Liver (tissue), 8 donors: ENCODE measurements at regions not wholly inside any gene's neighbourhood (a gene's known extent, or its start where the extent isn't known, plus 50 kb on each side); places are given as distances from the start of the nearest gene placed in this dataset.

Source experiments
- DNase-seq: peaks from one replicate; pipeline ENCODE4 v3.0.0-alpha.2; 2017; ENCODE audit warnings: low spot score
- H3K27ac ChIP-seq, 2 donors: one replicate each; pipeline ENCODE4 v1.7.0; 2013; ENCODE audit warnings: inconsistent platforms in 2 of 2, low read length in 2 of 2, control low read depth in 1 of 2, low read depth in 1 of 2, mild to moderate bottlenecking in 1 of 2
- H3K27me3 ChIP-seq, 4 donors: one replicate each; pipeline versions ENCODE4 v1.6.1 to v1.7.0; 2013; ENCODE audit warnings: low read length in 3 of 4, inconsistent platforms in 1 of 4, mild to moderate bottlenecking in 1 of 4, moderate library complexity in 1 of 4; ENCODE audit not compliant: control insufficient read depth in 4 of 4, insufficient read depth in 4 of 4
- H3K36me3 ChIP-seq, 4 donors: one replicate each; pipeline versions ENCODE4 v1.6.1 to v1.7.0; 2013; ENCODE audit warnings: low read length in 3 of 4, mild to moderate bottlenecking in 3 of 4, low read depth in 1 of 4, moderate library complexity in 1 of 4; ENCODE audit not compliant: control insufficient read depth in 4 of 4, insufficient read depth in 3 of 4
- H3K4me1 ChIP-seq, 4 donors: one replicate each; pipeline versions ENCODE4 v1.6.1 to v1.7.0; 2013; ENCODE audit warnings: low read length in 3 of 4, mild to moderate bottlenecking in 3 of 4, moderate library complexity in 1 of 4; ENCODE audit not compliant: control insufficient read depth in 4 of 4, insufficient read depth in 4 of 4
- H3K4me3 ChIP-seq, 3 donors: one replicate each; pipeline versions ENCODE4 v1.6.1 to v1.7.0; 2013; ENCODE audit warnings: low read length in 3 of 3, control low read depth in 1 of 3, low read depth in 1 of 3, mild to moderate bottlenecking in 1 of 3
- H3K9ac ChIP-seq, 2 donors: one replicate each; pipeline ENCODE4 v1.7.0; 2013; ENCODE audit warnings: low read length in 2 of 2, mild to moderate bottlenecking in 2 of 2, moderate library complexity in 2 of 2, control low read depth in 1 of 2, low read depth in 1 of 2
- H3K9me3 ChIP-seq, 4 donors: one replicate each; pipeline versions ENCODE4 v1.6.1 to v1.7.0; 2013; ENCODE audit warnings: low read length in 3 of 4; ENCODE audit not compliant: control insufficient read depth in 4 of 4
- EGR1 ChIP-seq, 2 donors: IDR thresholded peaks; 2 replicates each; pipeline ENCODE4 v1.6.1; 2016 to 2018; ENCODE audit warnings: antibody characterized with exemption in 2 of 2, low read depth in 2 of 2
- FOXA1 ChIP-seq: IDR thresholded peaks from 2 replicates; pipeline ENCODE4 v1.6.1; 2016; ENCODE audit warnings: antibody characterized with exemption
- FOXA2 ChIP-seq: IDR thresholded peaks from 2 replicates; pipeline ENCODE4 v1.6.1; 2016; ENCODE audit warnings: antibody characterized with exemption
- GABPA ChIP-seq, 2 donors: IDR thresholded peaks in 1 of 2; conservative IDR thresholded peaks in 1 of 2; 2 replicates each; pipeline ENCODE4 v1.6.1; 2016; ENCODE audit warnings: antibody characterized with exemption in 2 of 2, mild to moderate bottlenecking in 1 of 2, moderate library complexity in 1 of 2
- HNF4A ChIP-seq, 2 donors: conservative IDR thresholded peaks; 2 replicates each; pipeline ENCODE4 v1.6.1; 2016; ENCODE audit warnings: antibody characterized with exemption in 2 of 2, mild to moderate bottlenecking in 2 of 2
- HNF4G ChIP-seq: IDR thresholded peaks from 2 replicates; pipeline ENCODE4 v1.6.1; 2016; ENCODE audit warnings: antibody characterized with exemption
- JUND ChIP-seq, 2 donors: IDR thresholded peaks; 2 replicates each; pipeline ENCODE4 v1.6.1; 2016; ENCODE audit warnings: antibody characterized with exemption in 2 of 2
- NR2F2 ChIP-seq: IDR thresholded peaks from 2 replicates; pipeline ENCODE4 v1.6.1; 2016; ENCODE audit warnings: antibody characterized with exemption
- RAD21 ChIP-seq, 2 donors: IDR thresholded peaks; 2 replicates each; pipeline ENCODE4 v1.6.1; 2016; ENCODE audit warnings: antibody characterized with exemption in 2 of 2, mild to moderate bottlenecking in 2 of 2
- RXRA ChIP-seq, 2 donors: IDR thresholded peaks; 2 replicates each; pipeline ENCODE4 v1.6.1; 2017 to 2018; ENCODE audit warnings: antibody characterized with exemption in 2 of 2, mild to moderate bottlenecking in 1 of 2
- SP1 ChIP-seq: IDR thresholded peaks from 2 replicates; pipeline ENCODE4 v1.6.1; 2018; ENCODE audit warnings: antibody characterized with exemption, mild to moderate bottlenecking
- TAF1 ChIP-seq: conservative IDR thresholded peaks from 2 replicates; pipeline ENCODE4 v1.6.1; 2016; ENCODE audit warnings: antibody characterized with exemption, mild to moderate bottlenecking
- YY1 ChIP-seq: IDR thresholded peaks from 2 replicates; pipeline ENCODE4 v1.6.1; 2016; ENCODE audit warnings: antibody characterized with exemption, mild to moderate bottlenecking
- WGBS: extraction: QIAGEN DNeasy Blood & Tissue Kit; methylation state at CpG from one replicate; pipeline ENCODE4 v1.1.7; 2013; 5-methylcytosine and 5-hydroxymethylcytosine counted together
- TF ChIP-seq, protein P1 (sequence below): fragments of 150-350 bp; IDR thresholded peaks from 2 replicates; pipeline ENCODE4 v1.5.1; 2017; ENCODE audit warnings: improper control_type of control experiment, low read depth, low read length; ENCODE audit not compliant: missing input control
- TF ChIP-seq, protein P2 (sequence below): IDR thresholded peaks from 2 replicates; pipeline ENCODE4 v1.6.1; 2016; ENCODE audit warnings: antibody characterized with exemption
- TF ChIP-seq, protein P3 (sequence below): IDR thresholded peaks from 2 replicates; pipeline ENCODE4 v1.6.1; 2016; ENCODE audit warnings: antibody characterized with exemption, mild to moderate bottlenecking
- TF ChIP-seq, protein P4 (sequence below): IDR thresholded peaks from 2 replicates; pipeline ENCODE4 v1.6.1; 2016; ENCODE audit warnings: antibody characterized with exemption
- TF ChIP-seq, protein P5 (sequence below): IDR thresholded peaks from 2 replicates; pipeline ENCODE4 v1.6.1; 2016; ENCODE audit warnings: antibody characterized with exemption
- donor health status: healthy.
- donor health status: healthy.
- donor health status: healthy.
- donor health status: healthy.
- donor health status: healthy.

DNA sequence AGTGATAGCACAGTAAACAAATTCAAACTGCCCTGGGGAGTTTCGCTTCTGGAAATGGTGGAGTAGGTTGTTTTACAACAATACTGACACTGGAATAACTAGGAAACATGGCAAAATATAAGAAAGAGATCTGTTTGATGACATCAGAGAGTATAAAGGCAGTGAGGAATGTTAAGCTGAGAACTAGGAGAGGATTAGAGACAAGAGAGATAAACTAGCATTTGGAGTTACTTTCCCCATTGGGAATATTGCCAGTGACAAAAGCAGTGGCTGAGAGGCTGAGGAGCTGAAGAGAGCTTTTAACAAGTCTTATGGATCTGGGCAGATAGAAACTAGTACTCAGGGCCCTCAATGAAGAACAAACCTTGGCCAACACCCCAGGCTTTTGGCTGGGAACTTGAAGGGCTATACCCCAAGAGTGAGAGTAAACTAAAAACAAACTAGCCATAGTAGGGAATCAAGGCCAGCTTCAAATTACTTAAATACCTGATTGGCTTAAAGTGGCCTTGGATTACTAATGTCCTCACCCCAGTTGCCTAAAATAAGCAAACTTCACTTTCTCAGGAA lies 280.4 kb downstream of the KLF13 start (continued):
- TF ChIP-seq, protein P1, sequence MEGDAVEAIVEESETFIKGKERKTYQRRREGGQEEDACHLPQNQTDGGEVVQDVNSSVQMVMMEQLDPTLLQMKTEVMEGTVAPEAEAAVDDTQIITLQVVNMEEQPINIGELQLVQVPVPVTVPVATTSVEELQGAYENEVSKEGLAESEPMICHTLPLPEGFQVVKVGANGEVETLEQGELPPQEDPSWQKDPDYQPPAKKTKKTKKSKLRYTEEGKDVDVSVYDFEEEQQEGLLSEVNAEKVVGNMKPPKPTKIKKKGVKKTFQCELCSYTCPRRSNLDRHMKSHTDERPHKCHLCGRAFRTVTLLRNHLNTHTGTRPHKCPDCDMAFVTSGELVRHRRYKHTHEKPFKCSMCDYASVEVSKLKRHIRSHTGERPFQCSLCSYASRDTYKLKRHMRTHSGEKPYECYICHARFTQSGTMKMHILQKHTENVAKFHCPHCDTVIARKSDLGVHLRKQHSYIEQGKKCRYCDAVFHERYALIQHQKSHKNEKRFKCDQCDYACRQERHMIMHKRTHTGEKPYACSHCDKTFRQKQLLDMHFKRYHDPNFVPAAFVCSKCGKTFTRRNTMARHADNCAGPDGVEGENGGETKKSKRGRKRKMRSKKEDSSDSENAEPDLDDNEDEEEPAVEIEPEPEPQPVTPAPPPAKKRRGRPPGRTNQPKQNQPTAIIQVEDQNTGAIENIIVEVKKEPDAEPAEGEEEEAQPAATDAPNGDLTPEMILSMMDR = no peak

DNA sequence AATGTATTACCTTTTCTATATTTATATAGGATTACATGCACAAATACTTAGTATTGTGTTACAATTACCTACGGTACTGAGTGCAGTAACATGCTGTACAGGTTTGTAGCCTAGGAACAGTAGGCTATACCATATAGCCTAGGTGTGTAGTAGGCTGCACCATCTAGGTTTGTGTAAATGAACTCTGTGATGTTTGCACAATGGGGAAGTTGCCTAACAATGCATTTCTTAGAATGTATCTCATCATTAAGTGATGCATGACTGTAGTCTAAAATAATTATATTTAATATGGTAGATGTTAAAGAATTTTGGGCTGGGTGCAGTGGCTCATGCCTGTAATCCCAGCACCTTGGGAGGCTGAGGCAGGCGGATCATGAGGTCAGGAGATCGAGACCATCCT lies 281.0 kb downstream of the KLF13 start:
- no peak overlapping the region for H3K9ac ChIP-seq
- DNase-seq = no peak
- no peaks in the 10 kb centered on the region for H3K36me3 ChIP-seq
- TF ChIP-seq, protein P2, sequence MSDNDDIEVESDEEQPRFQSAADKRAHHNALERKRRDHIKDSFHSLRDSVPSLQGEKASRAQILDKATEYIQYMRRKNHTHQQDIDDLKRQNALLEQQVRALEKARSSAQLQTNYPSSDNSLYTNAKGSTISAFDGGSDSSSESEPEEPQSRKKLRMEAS = no peak
- TF ChIP-seq HNF4A (conservative IDR thresholded peaks at IDR 0.05) (no peak), GABPA (IDR thresholded peaks at IDR 0.05 in 1 of 2, conservative IDR thresholded peaks at IDR 0.05 in 1 of 2) (no peak), NR2F2 (no peak), YY1 (no peak), FOXA1 (no peak), TAF1 (no peak), JUND (IDR thresholded peaks at IDR 0.05) (no peak), FOXA2 (no peak), RXRA (IDR thresholded peaks at IDR 0.05) (no peak), SP1 (no peak), EGR1 (IDR thresholded peaks at IDR 0.05; ENCODE audit: low read depth in 2 of 2) (no peak), HNF4G (no peak), RAD21 (IDR thresholded peaks at IDR 0.05) (no peak)
- TF ChIP-seq, protein P3, sequence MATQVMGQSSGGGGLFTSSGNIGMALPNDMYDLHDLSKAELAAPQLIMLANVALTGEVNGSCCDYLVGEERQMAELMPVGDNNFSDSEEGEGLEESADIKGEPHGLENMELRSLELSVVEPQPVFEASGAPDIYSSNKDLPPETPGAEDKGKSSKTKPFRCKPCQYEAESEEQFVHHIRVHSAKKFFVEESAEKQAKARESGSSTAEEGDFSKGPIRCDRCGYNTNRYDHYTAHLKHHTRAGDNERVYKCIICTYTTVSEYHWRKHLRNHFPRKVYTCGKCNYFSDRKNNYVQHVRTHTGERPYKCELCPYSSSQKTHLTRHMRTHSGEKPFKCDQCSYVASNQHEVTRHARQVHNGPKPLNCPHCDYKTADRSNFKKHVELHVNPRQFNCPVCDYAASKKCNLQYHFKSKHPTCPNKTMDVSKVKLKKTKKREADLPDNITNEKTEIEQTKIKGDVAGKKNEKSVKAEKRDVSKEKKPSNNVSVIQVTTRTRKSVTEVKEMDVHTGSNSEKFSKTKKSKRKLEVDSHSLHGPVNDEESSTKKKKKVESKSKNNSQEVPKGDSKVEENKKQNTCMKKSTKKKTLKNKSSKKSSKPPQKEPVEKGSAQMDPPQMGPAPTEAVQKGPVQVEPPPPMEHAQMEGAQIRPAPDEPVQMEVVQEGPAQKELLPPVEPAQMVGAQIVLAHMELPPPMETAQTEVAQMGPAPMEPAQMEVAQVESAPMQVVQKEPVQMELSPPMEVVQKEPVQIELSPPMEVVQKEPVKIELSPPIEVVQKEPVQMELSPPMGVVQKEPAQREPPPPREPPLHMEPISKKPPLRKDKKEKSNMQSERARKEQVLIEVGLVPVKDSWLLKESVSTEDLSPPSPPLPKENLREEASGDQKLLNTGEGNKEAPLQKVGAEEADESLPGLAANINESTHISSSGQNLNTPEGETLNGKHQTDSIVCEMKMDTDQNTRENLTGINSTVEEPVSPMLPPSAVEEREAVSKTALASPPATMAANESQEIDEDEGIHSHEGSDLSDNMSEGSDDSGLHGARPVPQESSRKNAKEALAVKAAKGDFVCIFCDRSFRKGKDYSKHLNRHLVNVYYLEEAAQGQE = no peak
- TF ChIP-seq, protein P1 = no peak
- TF ChIP-seq, protein P4, sequence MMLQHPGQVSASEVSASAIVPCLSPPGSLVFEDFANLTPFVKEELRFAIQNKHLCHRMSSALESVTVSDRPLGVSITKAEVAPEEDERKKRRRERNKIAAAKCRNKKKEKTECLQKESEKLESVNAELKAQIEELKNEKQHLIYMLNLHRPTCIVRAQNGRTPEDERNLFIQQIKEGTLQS = no peak
- TF ChIP-seq, protein P5, sequence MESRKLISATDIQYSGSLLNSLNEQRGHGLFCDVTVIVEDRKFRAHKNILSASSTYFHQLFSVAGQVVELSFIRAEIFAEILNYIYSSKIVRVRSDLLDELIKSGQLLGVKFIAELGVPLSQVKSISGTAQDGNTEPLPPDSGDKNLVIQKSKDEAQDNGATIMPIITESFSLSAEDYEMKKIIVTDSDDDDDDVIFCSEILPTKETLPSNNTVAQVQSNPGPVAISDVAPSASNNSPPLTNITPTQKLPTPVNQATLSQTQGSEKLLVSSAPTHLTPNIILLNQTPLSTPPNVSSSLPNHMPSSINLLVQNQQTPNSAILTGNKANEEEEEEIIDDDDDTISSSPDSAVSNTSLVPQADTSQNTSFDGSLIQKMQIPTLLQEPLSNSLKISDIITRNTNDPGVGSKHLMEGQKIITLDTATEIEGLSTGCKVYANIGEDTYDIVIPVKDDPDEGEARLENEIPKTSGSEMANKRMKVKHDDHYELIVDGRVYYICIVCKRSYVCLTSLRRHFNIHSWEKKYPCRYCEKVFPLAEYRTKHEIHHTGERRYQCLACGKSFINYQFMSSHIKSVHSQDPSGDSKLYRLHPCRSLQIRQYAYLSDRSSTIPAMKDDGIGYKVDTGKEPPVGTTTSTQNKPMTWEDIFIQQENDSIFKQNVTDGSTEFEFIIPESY = no peak
- no peaks in the 10 kb centered on the region for H3K9me3 ChIP-seq
- no peaks in the 10 kb centered on the region for H3K27me3 ChIP-seq
- H3K27ac ChIP-seq = no peak overlapping the region
- no peak overlapping the region for H3K4me3 ChIP-seq
- 69% methylated on average over 3 of the region's 3 CpGs for WGBS
- H3K4me1 ChIP-seq = no peaks in the 10 kb centered on the region
